GM12874 (cell line): ENCODE measurements at regions not wholly inside any gene's neighbourhood (a gene's known extent, or its start where the extent isn't known, plus 50 kb on each side); places are given as distances from the start of the nearest gene placed in this dataset.

Source experiments
- CTCF ChIP-seq: IDR thresholded peaks from 2 replicates; pipeline ENCODE4 v1.5.1; 2011; ENCODE audit warnings: low read depth, mild to moderate bottlenecking, control low read depth, low read length, moderate library complexity; ENCODE audit not compliant: insufficient read depth

GRCh38 chr2:67057901-67058703 is 339.0 kb upstream of the ETAA1 start:
- TF ChIP-seq CTCF, result no peak

- TF ChIP-seq CTCF, result no peak
Measured at GRCh38 chr2:67065046-67065445, 332.1 kb upstream of the ETAA1 start.

GRCh38 chr2:67066782-67067181 is 330.4 kb upstream of the ETAA1 start:
- TF ChIP-seq CTCF, result no peak

- TF ChIP-seq CTCF, result no peak
Measured at GRCh38 chr2:67067656-67068055, 329.5 kb upstream of the ETAA1 start.

- no peak for TF ChIP-seq CTCF
Measured at GRCh38 chr2:67070826-67071225, 326.3 kb upstream of the ETAA1 start.

- no peak for TF ChIP-seq CTCF
Measured at GRCh38 chr2:67075056-67075455, 322.1 kb upstream of the ETAA1 start.

- no peak for TF ChIP-seq CTCF
Measured at GRCh38 chr2:67075530-67076238, 321.4 kb upstream of the ETAA1 start.
